H9 (cell line): ENCODE measurements at regions not wholly inside any gene's neighbourhood (a gene's known extent, or its start where the extent isn't known, plus 50 kb on each side); places are given as distances from the start of the nearest gene placed in this dataset.

Experiments used
- DNase-seq: peaks from one replicate; pipeline ENCODE4 v3.0.0-alpha.2; 2017
- H2AFZ ChIP-seq: one replicate; pipeline ENCODE4 v1.6.1; 2013; ENCODE audit warnings: mild to moderate bottlenecking, low read length, control low read depth, moderate library complexity
- H2AK5ac ChIP-seq: 2 replicates; pipeline ENCODE4 v1.6.1; 2013; ENCODE audit warnings: low read length, control low read depth, mixed read lengths; ENCODE audit not compliant: insufficient read length
- H2BK120ac ChIP-seq: one replicate; pipeline ENCODE4 v1.6.1; 2013; ENCODE audit warnings: low read depth, mild to moderate bottlenecking, low read length, control low read depth, inconsistent platforms; ENCODE audit not compliant: poor library complexity, severe bottlenecking
- H2BK12ac ChIP-seq: 2 replicates; pipeline ENCODE4 v1.6.1; 2013; ENCODE audit warnings: low read length, control low read depth, mixed read lengths, low read depth; ENCODE audit not compliant: insufficient read length
- H2BK15ac ChIP-seq: 2 replicates; pipeline ENCODE4 v1.6.1; 2013; ENCODE audit warnings: low read depth, low read length, control low read depth
- H2BK20ac ChIP-seq: one replicate; pipeline ENCODE4 v1.6.1; 2013; ENCODE audit warnings: low read depth, mild to moderate bottlenecking, low read length, control low read depth, inconsistent platforms; ENCODE audit not compliant: poor library complexity, severe bottlenecking
- H2BK5ac ChIP-seq: 2 replicates; pipeline ENCODE4 v1.6.1; 2013; ENCODE audit warnings: low read length, control low read depth, mixed read lengths; ENCODE audit not compliant: insufficient read length
- H3K14ac ChIP-seq: 2 replicates; pipeline ENCODE4 v1.6.1; 2013; ENCODE audit warnings: low read length, control low read depth; ENCODE audit not compliant: insufficient read depth
- H3K18ac ChIP-seq: 2 replicates; pipeline ENCODE4 v1.6.1; 2013; ENCODE audit warnings: low read depth, mild to moderate bottlenecking, mixed read lengths, low read length, control low read depth; ENCODE audit not compliant: insufficient read length
- H3K23ac ChIP-seq: 2 replicates; pipeline ENCODE4 v1.6.1; 2013; ENCODE audit warnings: low read length, control low read depth, mixed read lengths, low read depth; ENCODE audit not compliant: insufficient read length
- H3K23me2 ChIP-seq: 2 replicates; pipeline ENCODE4 v1.6.1; 2013; ENCODE audit warnings: low read depth, mild to moderate bottlenecking, mixed read lengths, low read length, control low read depth; ENCODE audit not compliant: insufficient read length, poor library complexity, severe bottlenecking
- H3K27ac ChIP-seq: 2 replicates; pipeline ENCODE4 v1.5.1; 2013; ENCODE audit warnings: low read length, control low read depth, mixed read lengths, low read depth; ENCODE audit not compliant: insufficient read length
- H3K27me3 ChIP-seq: 2 replicates; pipeline ENCODE4 v1.6.1; 2013; ENCODE audit warnings: low read length, control low read depth, inconsistent platforms; ENCODE audit not compliant: insufficient read depth
- H3K4ac ChIP-seq: 2 replicates; pipeline ENCODE4 v1.6.1; 2013; ENCODE audit warnings: low read depth, mild to moderate bottlenecking, control low read depth, inconsistent platforms, low read length, moderate library complexity
- H3K4me1 ChIP-seq: 2 replicates; pipeline ENCODE4 v1.6.1; 2013; ENCODE audit warnings: low read length, control low read depth, inconsistent platforms; ENCODE audit not compliant: insufficient read depth
- H3K4me2 ChIP-seq: 2 replicates; pipeline ENCODE4 v1.6.1; 2013; ENCODE audit warnings: low read length, control low read depth, mixed read lengths; ENCODE audit not compliant: insufficient read length, insufficient read depth
- H3K56ac ChIP-seq: 2 replicates; pipeline ENCODE4 v1.6.1; 2013; ENCODE audit warnings: low read depth, mild to moderate bottlenecking, mixed read lengths, low read length, control low read depth; ENCODE audit not compliant: insufficient read length
- H3K79me1 ChIP-seq: 2 replicates; pipeline ENCODE4 v1.6.1; 2013; ENCODE audit warnings: low read depth, mild to moderate bottlenecking, moderate library complexity, low read length, control low read depth, inconsistent platforms; ENCODE audit not compliant: insufficient read depth, poor library complexity, severe bottlenecking
- H3K79me2 ChIP-seq: 2 replicates; pipeline ENCODE4 v1.6.1; 2013; ENCODE audit warnings: low read length, control low read depth, inconsistent platforms; ENCODE audit not compliant: insufficient read depth
- H3K9ac ChIP-seq: 2 replicates; pipeline ENCODE4 v1.6.1; 2013; ENCODE audit warnings: low read length, control low read depth, mixed read lengths; ENCODE audit not compliant: insufficient read length; ENCODE audit errors: extremely low read depth
- H3K9me3 ChIP-seq: one replicate; pipeline ENCODE4 v1.6.1; 2013; ENCODE audit warnings: low read depth, low read length, inconsistent platforms; ENCODE audit not compliant: control insufficient read depth
- H3T11ph ChIP-seq: one replicate; pipeline ENCODE4 v1.6.1; 2013; ENCODE audit warnings: mild to moderate bottlenecking, low read length, control low read depth, inconsistent platforms
- H4K20me1 ChIP-seq: one replicate; pipeline ENCODE4 v1.6.1; 2013; ENCODE audit not compliant: control insufficient read depth, insufficient read length, insufficient read depth
- H4K5ac ChIP-seq: 2 replicates; pipeline ENCODE4 v1.6.1; 2013; ENCODE audit warnings: low read depth, mild to moderate bottlenecking, mixed read lengths, low read length, control low read depth; ENCODE audit not compliant: insufficient read length
- H4K8ac ChIP-seq: replicated peaks from 2 replicates; pipeline ENCODE4 v1.6.1; 2013; ENCODE audit warnings: low read length, control low read depth, mixed read lengths, low read depth; ENCODE audit not compliant: insufficient read length
- H4K91ac ChIP-seq: 2 replicates; pipeline ENCODE4 v1.6.1; 2013; ENCODE audit warnings: low read depth, mild to moderate bottlenecking, moderate library complexity, mixed read lengths, low read length, control low read depth; ENCODE audit not compliant: insufficient read length
- H3K27ac Mint-ChIP-seq, 3 experiments: 2 replicates in 2 of 3; 3 replicates in 1 of 3; pipeline ENCODE4 v1.8.0; 2020 to 2021; ENCODE audit warnings: mixed read lengths in 3 of 3, mild to moderate bottlenecking in 1 of 3, moderate library complexity in 1 of 3
- H3K27me3 Mint-ChIP-seq: 2 replicates; pipeline ENCODE4 v1.8.0; 2021; ENCODE audit warnings: low read depth, mild to moderate bottlenecking, moderate library complexity, mixed read lengths
- H3K36me3 Mint-ChIP-seq, 3 experiments: 2 replicates in 2 of 3; 3 replicates in 1 of 3; pipeline ENCODE4 v1.8.0; 2020 to 2021; ENCODE audit warnings: low read depth in 3 of 3, mixed read lengths in 3 of 3; ENCODE audit not compliant: insufficient read depth in 1 of 3
- H3K4me1 Mint-ChIP-seq, 2 experiments: 2 replicates each; pipeline ENCODE4 v1.8.0; 2020; ENCODE audit warnings: mixed read lengths in 2 of 2
- H3K4me3 Mint-ChIP-seq, 2 experiments: 2 replicates in 1 of 2; 3 replicates in 1 of 2; pipeline ENCODE4 v1.8.0; 2020 to 2021; ENCODE audit warnings: mild to moderate bottlenecking in 2 of 2, mixed read lengths in 2 of 2, moderate library complexity in 1 of 2
- H3K9me3 Mint-ChIP-seq, 2 experiments: 2 replicates in 1 of 2; 3 replicates in 1 of 2; pipeline ENCODE4 v1.8.0; 2020; ENCODE audit warnings: mild to moderate bottlenecking in 2 of 2, mixed read lengths in 2 of 2, moderate library complexity in 1 of 2
- WGBS: extraction: QIAGEN DNeasy Blood & Tissue Kit; methylation state at CpG from one replicate; pipeline ENCODE4 v1.1.7; 2013; ENCODE audit warnings: missing lambda C conversion rate, low lambda C conversion rate, mixed read lengths; ENCODE audit not compliant: insufficient read length; ENCODE audit errors: extremely low coverage; 5-methylcytosine and 5-hydroxymethylcytosine counted together
- TF ChIP-seq, protein P1 (sequence below): fragments of 200-600 bp; sonication (generic); conservative IDR thresholded peaks from 3 replicates; pipeline ENCODE4 v1.8.0; 2021; ENCODE audit warnings: antibody characterized with exemption, mild to moderate bottlenecking

DNA sequence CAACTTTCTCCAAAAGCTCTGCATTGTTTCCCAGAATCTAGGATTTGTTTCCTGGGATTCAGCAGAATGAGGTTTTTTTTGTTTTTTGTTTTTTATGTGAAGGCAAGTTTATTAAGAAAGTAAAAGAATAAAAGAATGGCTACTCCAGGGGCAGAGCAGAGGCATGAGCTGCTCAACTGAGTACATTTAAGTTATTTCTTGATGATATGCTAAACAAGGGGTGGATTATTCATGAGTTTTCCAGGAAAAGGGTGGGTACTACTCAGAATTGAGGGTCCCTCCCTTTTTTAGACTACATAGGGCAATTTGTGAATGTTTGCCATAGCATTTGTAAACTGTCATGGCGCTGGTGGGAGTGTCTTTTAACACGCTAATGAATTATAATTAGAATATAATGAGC lies 292.5 kb upstream of the SGK1 start:
- Histone ChIP-seq H3K23me2 (no peaks in the 10 kb centered on the region), H3K79me2 (no peaks in the 10 kb centered on the region), H4K8ac (no peak overlapping the region), H3K27me3 (no peaks in the 10 kb centered on the region), H2AK5ac (no peak overlapping the region), H3K4me2 (no peak overlapping the region), H2BK120ac (no peak overlapping the region), H3K27ac (no peak overlapping the region), H2AFZ (no peak overlapping the region), H2BK20ac (no peak overlapping the region), H2BK15ac (no peak overlapping the region), H4K5ac (no peak overlapping the region), H3K9me3 (no peaks in the 10 kb centered on the region), H3K79me1 (no peaks in the 10 kb centered on the region), H3K56ac (no peak overlapping the region), H3K18ac (no peak overlapping the region), H3K14ac (no peak overlapping the region), H2BK5ac (no peak overlapping the region), H4K20me1 (no peaks in the 10 kb centered on the region), H3K23ac (no peak overlapping the region), H4K91ac (no peak overlapping the region), H2BK12ac (no peak overlapping the region), H3K9ac (no peak overlapping the region), H3T11ph (no peak overlapping the region), H3K4me1 (no peaks in the 10 kb centered on the region), H3K4ac (no peak overlapping the region)
- Mint-ChIP-seq H3K4me1 (no peaks in the 10 kb centered on the region), H3K27me3 (no peaks in the 10 kb centered on the region), H3K9me3 (peaks cover 0 to 4% of the 10 kb centered on the region in 2 experiments; a peak in 2 of 5 replicates), H3K36me3 (no peaks in the 10 kb centered on the region), H3K27ac (no peak overlapping the region), H3K4me3 (no peak overlapping the region)
- no peak for DNase-seq
- TF ChIP-seq, protein P1, sequence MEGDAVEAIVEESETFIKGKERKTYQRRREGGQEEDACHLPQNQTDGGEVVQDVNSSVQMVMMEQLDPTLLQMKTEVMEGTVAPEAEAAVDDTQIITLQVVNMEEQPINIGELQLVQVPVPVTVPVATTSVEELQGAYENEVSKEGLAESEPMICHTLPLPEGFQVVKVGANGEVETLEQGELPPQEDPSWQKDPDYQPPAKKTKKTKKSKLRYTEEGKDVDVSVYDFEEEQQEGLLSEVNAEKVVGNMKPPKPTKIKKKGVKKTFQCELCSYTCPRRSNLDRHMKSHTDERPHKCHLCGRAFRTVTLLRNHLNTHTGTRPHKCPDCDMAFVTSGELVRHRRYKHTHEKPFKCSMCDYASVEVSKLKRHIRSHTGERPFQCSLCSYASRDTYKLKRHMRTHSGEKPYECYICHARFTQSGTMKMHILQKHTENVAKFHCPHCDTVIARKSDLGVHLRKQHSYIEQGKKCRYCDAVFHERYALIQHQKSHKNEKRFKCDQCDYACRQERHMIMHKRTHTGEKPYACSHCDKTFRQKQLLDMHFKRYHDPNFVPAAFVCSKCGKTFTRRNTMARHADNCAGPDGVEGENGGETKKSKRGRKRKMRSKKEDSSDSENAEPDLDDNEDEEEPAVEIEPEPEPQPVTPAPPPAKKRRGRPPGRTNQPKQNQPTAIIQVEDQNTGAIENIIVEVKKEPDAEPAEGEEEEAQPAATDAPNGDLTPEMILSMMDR: no peak
- no CpG with 5 or more reads among the region's 2 CpGs for WGBS
